HG03439 (cell line): ENCODE measurements at regions not wholly inside any gene's neighbourhood (a gene's known extent, or its start where the extent isn't known, plus 50 kb on each side); places are given as distances from the start of the nearest gene placed in this dataset.
"Not testable (repeated sequence)": the region's sequence is repeated elsewhere in the genome, so short reads cannot be mapped to it uniquely, and the experiment has no call there.

Source experiments
- ATAC-seq: cut with Tn5 transposase; IDR thresholded peaks from one replicate; pipeline ENCODE4 v1.9.1; 2021; ENCODE audit warnings: mild to moderate bottlenecking, moderate library complexity; ENCODE audit not compliant: unreplicated experiment

DNA sequence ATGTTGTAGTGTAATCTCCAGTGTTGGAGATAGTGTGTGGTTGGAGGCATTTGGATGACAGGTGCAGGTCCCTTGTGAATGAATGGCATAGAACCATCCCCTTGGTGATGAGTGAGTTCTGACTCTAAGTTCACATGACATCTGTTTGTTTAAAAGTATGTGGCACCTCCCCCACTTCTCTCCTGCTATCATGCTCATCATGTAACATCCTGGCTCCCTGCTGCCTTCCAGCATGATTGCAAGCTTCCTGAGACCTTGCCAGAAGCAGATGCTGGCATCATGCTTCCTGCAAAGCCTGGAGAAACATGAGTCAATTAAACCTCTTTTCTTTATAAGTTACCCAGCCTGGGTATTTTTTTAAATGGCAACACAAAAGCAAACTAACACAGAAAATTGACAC, 499.0 kb upstream of the SEMA3D start:
- ATAC-seq, result no peak

GRCh38 chr7:85682833-85683620, 496.2 kb upstream of the SEMA3D start:
- no peak for ATAC-seq

- no peak for ATAC-seq
Observed at GRCh38 chr7:85681241-85681640, 494.4 kb upstream of the SEMA3D start.

DNA sequence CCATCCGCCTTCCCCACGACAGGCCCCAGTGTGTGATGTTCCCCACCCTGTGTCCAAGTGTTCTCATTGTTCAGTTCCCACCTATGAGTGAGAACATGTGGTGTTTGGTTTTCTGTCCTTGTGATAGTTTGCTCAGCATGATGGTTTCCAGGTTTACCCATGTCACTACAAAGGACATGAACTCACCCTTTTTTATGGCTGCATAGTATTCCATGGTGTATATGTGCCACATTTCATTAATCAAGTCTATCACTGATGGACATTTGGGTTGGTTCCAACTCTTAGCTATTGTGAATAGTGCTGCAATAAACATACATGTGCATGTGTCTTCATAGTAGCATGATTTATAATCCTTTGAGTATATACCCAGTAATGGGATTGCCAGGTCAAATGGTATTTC, 488.2 kb upstream of the SEMA3D start:
- not testable (repeated sequence) for ATAC-seq

- ATAC-seq, result no peak
Observed at GRCh38 chr7:85673876-85674275, 487.0 kb upstream of the SEMA3D start.

- no peak for ATAC-seq
Observed at GRCh38 chr7:85669225-85669624, 482.4 kb upstream of the SEMA3D start.

- ATAC-seq, result no peak
Observed at GRCh38 chr7:85664341-85664740, 477.5 kb upstream of the SEMA3D start.

GRCh38 chr7:85659364-85659763, 472.5 kb upstream of the SEMA3D start:
- ATAC-seq, result no peak

DNA sequence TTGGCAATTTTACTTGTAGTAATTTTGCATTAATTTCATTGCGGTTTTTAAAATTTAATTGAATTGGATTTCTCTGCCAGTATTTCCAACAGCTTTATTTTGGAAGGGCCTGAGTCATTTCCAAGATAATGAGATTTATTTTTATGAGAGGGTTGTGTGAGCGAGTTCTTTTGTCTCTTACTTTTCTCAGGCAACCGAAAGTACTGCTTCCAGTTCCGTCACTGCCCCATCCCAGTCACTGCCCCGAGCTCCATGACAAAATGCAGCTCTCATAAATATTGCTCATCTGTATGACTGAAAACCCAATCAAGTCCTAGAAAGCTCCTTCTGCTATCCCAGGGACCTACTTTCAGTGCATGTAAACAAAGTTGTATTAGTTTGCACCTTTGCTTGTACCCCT, 468.4 kb upstream of the SEMA3D start:
- ATAC-seq, result no peak

DNA sequence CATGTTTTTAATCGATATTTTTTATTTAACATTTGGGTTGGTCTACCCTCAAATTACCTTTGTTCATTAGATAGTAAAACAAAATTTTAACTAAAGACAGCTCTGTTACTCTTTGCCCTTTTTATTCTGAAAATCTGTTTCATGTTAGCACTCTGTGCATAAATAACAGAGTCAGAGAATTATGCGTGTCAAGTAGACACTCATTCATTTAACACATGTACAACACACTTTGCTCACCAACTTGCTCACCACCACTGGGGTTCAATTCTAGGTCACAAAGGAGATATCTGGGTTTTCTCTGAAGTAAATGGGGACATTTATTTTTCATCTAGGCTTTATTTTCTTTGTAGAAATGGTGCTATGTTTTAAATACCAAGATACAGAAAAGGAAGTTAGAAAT, 457.4 kb upstream of the SEMA3D start:
- no peak for ATAC-seq

DNA sequence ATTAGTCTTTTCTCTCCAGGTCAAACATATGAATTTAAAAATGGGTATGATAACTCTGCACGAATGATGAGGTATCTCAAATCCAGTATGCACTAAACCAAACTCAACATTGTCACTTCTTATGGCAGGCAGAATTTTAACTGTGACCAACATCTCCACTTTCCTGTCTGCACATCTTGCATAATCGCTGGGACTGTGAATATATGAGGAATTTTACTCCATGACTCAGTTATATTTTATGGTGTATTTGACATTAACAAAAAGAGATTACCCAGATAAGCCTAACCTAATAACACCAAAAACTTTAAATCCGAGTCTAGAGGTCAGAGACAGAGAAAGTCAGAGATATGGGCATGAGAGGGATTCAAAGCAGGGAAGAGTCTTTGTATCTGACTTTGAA, 454.5 kb upstream of the SEMA3D start:
- no peak for ATAC-seq

GRCh38 chr7:85638394-85638793, 451.5 kb upstream of the SEMA3D start:
- ATAC-seq, result no peak

DNA sequence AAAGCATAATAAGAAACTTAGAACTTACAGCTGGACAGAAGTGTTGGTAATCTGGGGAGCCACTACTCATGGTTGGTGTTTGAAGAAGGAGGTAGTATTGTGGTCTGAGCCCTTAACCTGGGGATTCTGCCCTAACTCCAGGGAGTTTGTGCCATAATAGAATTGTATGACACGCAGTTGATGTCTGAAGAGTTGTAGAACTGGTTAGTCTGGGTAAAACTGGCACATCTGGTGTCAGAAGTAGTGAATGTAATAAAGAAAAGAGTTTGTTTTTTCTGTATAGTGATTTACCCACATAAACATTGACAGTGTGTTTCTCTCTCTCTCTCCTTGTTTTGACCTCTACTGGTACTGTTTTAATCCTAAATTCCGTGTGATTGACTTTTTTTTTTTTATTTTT, 448.1 kb upstream of the SEMA3D start:
- ATAC-seq, result no peak

DNA sequence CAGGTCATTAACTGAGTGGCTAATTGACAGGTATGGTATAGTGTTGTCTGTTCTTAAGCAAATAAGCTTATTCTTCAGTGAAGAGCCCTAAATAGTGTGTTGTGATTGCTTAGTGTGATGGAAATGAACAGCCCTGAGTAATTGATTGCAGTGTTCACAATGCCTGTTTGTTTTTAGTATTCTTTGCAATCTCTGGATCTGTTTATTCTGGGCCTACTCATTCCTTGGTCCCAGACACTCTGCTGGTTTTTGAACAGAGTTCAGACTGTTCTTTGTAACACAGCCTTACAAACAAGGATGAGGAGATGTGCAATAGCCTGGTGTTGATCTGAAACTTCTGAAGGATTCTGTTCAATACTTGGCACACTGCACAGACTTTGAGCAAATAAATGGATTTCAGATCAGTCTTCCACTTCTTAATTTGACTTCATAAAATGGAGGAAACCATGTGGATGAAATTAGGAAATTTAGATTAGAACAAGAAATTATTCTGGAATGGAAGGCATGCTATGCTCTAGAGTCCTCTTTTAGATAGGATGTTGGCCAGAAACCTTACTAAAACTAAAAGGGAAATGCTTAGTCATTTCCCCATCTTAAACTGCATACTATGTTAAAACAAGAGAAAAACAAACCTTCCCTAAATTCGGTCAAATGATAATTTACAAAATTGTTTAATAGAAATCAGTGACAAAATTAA, 444.2 kb upstream of the SEMA3D start:
- no peak for ATAC-seq

DNA sequence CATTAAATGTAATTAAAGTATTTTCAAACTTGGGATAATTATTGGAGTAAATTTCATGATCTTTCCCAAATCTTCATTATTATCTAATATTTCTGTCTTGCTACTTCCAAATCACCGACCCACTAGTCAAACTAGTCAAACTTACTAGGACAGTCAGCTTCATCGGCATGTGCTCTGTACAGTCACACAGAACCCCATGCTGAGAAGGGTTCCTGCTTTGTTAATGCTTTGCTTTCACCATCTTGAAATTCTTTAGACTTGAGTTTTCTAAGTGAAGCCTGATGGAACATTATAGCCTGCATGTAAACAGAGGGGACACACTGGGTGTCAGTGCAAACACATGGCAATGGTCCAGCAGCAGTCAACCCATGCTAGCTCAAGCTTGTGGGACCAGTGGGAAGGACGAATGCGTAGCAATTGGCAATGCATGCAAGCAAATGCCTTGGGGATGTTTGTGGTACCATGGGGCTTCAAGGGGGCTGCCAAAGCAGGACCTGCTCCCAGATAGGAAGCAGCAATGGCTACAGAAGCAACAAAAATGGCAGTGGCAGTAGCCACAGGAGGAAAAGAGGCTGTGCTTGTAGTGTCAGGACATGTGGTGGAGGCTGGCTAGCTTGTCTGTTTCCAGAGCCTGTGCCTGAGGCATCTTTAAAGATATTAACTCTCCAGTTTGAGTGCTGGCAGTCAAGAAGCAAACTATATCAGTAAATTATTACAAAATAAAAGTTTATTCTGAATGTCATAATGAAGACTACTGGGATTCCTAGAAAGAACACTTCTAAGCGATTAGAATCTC, 441.1 kb upstream of the SEMA3D start:
- no peak for ATAC-seq

DNA sequence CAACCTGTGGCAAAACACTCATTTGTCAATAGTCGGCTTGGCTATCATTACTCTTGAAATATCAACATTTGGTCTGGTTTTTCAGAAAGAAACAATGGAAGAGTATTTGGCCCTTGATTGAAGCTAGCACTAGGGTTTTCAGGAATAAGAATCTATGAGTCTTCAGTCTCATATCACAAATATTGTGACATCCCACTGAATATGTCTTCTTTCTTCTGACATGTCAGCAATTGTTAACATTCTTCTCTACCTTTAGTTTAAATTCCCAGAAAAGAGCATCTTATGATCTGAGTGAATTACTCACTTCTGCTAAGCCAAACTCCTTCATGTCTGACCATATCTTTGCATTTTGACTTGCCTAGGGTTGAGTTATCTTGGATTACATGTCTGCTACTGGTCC, 435.2 kb upstream of the SEMA3D start:
- ATAC-seq, result no peak

DNA sequence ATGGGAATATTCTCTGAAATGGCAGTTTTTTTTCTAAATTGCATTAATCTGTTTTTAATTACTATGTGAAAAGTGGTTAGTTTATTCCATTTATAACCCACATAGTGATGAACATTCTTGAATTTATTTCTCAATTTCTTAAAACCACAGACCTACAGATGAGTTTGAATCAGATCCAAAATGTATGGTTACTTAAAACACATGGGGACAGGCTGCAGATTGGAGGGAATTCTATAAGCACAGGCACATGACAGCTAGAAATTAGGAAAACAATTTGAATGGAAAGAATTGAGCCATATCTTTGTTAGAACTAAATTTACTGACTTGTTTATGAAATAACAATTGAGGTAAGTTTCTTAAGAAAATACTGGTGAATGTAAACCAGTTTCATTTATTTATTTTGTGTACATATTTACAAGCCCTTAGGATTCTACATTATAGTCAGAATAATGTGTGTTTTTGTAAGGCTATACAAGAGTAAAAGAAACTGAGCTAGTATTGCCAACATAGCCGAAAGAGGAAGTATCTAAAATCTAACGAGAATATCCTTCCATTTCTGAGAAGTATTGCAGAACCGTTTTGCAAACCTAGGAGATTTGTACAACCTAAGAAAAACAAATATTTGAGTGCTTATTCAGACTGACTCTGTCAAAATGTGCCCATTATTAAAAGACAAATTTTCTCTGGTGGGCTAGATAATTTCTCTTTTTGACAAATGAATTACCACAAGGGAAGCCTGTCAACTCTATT, 434.3 kb upstream of the SEMA3D start:
- ATAC-seq, result no peak

DNA sequence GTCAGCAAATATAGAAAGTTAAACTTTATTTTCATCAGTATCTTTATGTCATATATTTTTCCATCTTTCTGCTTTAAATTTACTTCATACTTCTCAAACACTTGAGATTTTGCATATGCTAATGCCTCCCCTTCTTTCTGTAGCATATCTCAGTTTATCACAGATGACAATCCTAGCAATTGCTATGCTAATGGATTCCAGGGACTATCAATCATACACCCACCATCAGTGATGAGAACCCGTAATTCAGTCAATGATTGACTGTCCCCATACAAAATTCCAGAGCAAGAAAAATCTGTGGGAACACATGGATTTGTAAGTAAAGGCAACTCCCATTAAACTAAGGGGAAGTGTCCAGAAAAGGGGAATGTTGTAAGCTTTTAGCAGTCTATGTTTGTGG, 432.4 kb upstream of the SEMA3D start:
- ATAC-seq, result no peak

DNA sequence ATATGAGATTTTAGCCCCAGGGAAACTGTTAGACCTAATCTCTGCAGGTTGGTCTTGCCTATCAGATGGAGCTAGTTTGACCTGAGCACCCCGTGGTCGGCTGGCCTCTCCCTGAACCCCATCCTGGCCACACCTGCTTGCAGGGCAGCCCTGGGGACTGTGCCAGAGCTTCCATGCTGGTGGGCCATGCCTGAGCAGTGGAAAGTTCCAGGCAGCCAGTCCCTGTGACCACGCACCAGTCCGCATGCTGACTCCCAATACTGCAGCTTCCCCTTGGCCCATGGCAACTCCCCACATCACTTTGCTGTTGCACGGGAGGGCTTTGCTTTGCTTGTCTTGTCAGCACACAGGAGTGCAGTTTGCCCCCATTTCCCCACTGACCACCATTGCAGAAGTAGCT, 427.8 kb upstream of the SEMA3D start:
- ATAC-seq, result no peak

- ATAC-seq, result no peak
Observed at GRCh38 chr7:85612514-85612913, 425.7 kb upstream of the SEMA3D start.

GRCh38 chr7:85608804-85609203, 421.9 kb upstream of the SEMA3D start:
- ATAC-seq, result no peak
